ACC112 (cell line): ENCODE measurements at regions not wholly inside any gene's neighbourhood (a gene's known extent, or its start where the extent isn't known, plus 50 kb on each side); places are given as distances from the start of the nearest gene placed in this dataset.
A peak's percentile ranks its signal among the peaks of the same experiment; 100 is the strongest.

ENCODE experiments used
- H2AFZ ChIP-seq: fragments of 200-600 bp; sonication (generic); one replicate; pipeline ENCODE4 v1.6.0; 2017; ENCODE audit warnings: antibody characterized with exemption, low read length; ENCODE audit not compliant: unreplicated experiment
- H3K27ac ChIP-seq: fragments of 200-600 bp; sonication (generic); 2 replicates; pipeline ENCODE4 v1.5.1; 2014; ENCODE audit warnings: low read depth, mild to moderate bottlenecking, antibody characterized with exemption, low read length, moderate library complexity
- H3K27me3 ChIP-seq: fragments of 200-600 bp; sonication (generic); 2 replicates; pipeline ENCODE4 v1.6.1; 2014; ENCODE audit warnings: mild to moderate bottlenecking, antibody characterized with exemption, low read length, moderate library complexity, mixed read lengths; ENCODE audit not compliant: insufficient read depth
- H3K36me3 ChIP-seq: fragments of 200-600 bp; sonication (generic); 2 replicates; pipeline ENCODE4 v1.6.1; 2016; ENCODE audit warnings: mild to moderate bottlenecking, antibody characterized with exemption, low read length, moderate library complexity, mixed read lengths; ENCODE audit not compliant: insufficient read depth
- H3K4me1 ChIP-seq: fragments of 200-600 bp; sonication (generic); one replicate; pipeline ENCODE4 v1.6.1; 2016; ENCODE audit warnings: low read length, mixed read lengths; ENCODE audit not compliant: insufficient read depth, unreplicated experiment, control insufficient read depth
- H3K4me3 ChIP-seq: fragments of 200-600 bp; sonication (generic); 2 replicates; pipeline ENCODE4 v1.5.1; 2014; ENCODE audit warnings: mild to moderate bottlenecking, low read depth, low read length
- H3K79me2 ChIP-seq: fragments of 200-600 bp; sonication (generic); one replicate; pipeline ENCODE4 v1.6.0; 2016; ENCODE audit warnings: low read length; ENCODE audit not compliant: control insufficient read depth, unreplicated experiment, insufficient read depth

- Histone ChIP-seq H3K36me3 (no peaks in the 10 kb centered on the region), H3K27ac (no peak overlapping the region), H3K4me1 (peaks cover 29% of the 10 kb centered on the region), H2AFZ (no peak overlapping the region), H3K27me3 (no peaks in the 10 kb centered on the region), H3K4me3 (no peak overlapping the region), H3K79me2 (no peaks in the 10 kb centered on the region)
These were observed 131.0 kb upstream of the TNRC6C start for GRCh38 chr17:77827511-77827910.

DNA sequence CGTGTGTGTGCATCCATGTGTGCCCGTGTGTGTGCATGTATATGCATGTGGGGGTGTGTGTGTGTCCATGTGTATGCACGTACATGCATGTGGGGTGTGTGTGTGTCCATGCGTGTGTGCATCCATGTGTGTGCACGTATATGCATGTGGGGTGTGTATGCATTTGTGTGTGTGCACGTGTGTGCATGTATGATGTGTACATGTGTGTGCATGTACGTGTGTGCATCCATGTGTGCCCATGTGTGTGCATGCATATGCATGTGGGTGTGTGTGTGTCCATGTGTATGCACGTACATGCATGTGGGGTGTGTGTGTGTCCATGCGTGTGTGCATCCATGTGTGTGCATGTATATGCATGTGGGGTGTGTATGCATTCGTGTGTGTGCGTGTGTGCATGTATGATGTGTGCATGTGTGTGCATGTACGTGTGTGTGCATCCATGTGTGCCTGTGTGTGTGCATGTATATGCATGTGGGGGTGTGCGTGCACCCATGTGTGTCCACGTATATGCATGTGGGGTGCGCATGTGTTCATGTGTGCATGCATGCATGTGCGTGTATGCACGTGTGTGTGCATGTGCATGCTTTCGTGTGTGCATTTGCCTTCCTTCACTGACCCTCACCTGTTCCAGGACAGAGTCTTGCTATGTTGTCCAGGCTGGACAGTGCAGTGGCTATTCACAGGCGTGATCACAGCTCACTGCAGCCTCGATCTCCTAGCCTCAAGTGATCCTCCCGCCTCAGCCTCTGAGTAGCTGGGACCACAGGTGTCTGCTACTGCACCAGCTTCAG is 129.6 kb upstream of the TNRC6C start:
- Histone ChIP-seq H3K36me3 (no peaks in the 10 kb centered on the region), H3K4me3 (no peak overlapping the region), H3K4me1 (peaks cover 34% of the 10 kb centered on the region), H3K27ac (no peak overlapping the region), H3K79me2 (no peaks in the 10 kb centered on the region), H2AFZ (no peak overlapping the region), H3K27me3 (no peaks in the 10 kb centered on the region)

- Histone ChIP-seq H3K27ac (peak overlapping the region; percentile 77), H3K36me3 (no peaks in the 10 kb centered on the region), H3K79me2 (no peaks in the 10 kb centered on the region), H2AFZ (peak overlapping the region; percentile 35), H3K4me1 (peaks cover 43% of the 10 kb centered on the region), H3K4me3 (peak overlapping the region; percentile 14), H3K27me3 (no peaks in the 10 kb centered on the region)
These were observed 128.4 kb upstream of the TNRC6C start for GRCh38 chr17:77829843-77830799.

- Histone ChIP-seq H3K27ac (peak overlapping the region; percentile 77), H3K36me3 (no peaks in the 10 kb centered on the region)
These were observed 127.6 kb upstream of the TNRC6C start for GRCh38 chr17:77830816-77831473.

GRCh38 chr17:77831474-77832179 is 126.9 kb upstream of the TNRC6C start:
- Histone ChIP-seq H3K36me3 (no peaks in the 10 kb centered on the region), H3K27ac (peak overlapping the region; percentile 77), H2AFZ (peak overlapping the region; percentile 54), H3K4me1 (peaks cover 43% of the 10 kb centered on the region), H3K4me3 (no peak overlapping the region), H3K79me2 (no peaks in the 10 kb centered on the region), H3K27me3 (no peaks in the 10 kb centered on the region)

More at GRCh38 chr17:77830816-77831473, 127.6 kb upstream of the TNRC6C start:
- Histone ChIP-seq H3K4me3 (no peak overlapping the region; the same call in 1 of the 2 replicates), H2AFZ (peak overlapping the region; percentile 54), H3K79me2 (no peaks in the 10 kb centered on the region), H3K4me1 (peaks cover 43% of the 10 kb centered on the region), H3K27me3 (no peaks in the 10 kb centered on the region)

DNA sequence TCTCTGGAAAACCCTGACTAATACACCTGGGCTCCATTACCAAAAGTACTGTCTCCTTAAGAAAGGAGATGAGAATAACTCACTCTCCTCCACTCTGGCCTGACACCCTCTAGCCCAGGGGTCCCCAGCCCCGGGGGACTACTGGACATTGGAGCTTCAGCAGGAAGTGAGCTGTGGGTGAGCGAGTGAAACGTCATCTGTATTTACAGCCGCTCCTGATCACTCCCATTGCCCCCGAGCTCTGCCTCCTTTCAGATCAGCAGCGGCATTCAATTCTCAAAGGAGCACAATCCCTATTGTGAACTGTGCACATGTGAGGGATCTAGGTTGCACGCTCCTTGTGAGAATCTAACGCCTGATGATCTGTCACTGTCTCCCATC is 126.3 kb upstream of the TNRC6C start:
- no peaks in the 10 kb centered on the region for H3K79me2 ChIP-seq
- no peak overlapping the region for H3K4me3 ChIP-seq
- no peaks in the 10 kb centered on the region for H3K36me3 ChIP-seq
- no peak overlapping the region for H2AFZ ChIP-seq
- peak overlapping the region; percentile 77; the same call in 1 of the 2 replicates for H3K27ac ChIP-seq
- peaks cover 43% of the 10 kb centered on the region for H3K4me1 ChIP-seq
- no peaks in the 10 kb centered on the region for H3K27me3 ChIP-seq

DNA sequence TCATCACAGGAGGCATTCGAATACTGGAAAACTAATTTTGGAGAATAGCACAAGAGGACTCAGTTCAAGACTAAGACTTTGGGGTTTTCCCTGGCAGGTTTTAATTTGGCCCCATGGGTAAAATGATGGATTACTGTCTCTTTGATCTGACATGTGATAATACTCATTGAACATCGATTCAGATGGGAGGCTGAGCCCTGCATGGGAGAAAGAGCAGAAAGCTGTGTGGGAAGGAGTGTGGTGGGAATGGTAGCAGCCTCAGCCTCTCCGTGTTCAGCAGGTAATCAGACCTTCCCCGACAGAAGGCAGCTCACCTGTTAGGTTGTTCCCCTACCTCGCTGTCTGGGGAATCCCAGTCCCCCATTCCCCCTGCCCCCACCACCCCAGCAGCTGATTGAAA is 124.7 kb upstream of the TNRC6C start:
- Histone ChIP-seq H3K27me3 (no peaks in the 10 kb centered on the region), H2AFZ (no peak overlapping the region), H3K27ac (no peak overlapping the region), H3K36me3 (no peaks in the 10 kb centered on the region), H3K4me3 (no peak overlapping the region), H3K4me1 (peaks cover 43% of the 10 kb centered on the region), H3K79me2 (no peaks in the 10 kb centered on the region)

GRCh38 chr17:77834170-77835115 is 124.1 kb upstream of the TNRC6C start:
- H3K79me2 ChIP-seq: no peaks in the 10 kb centered on the region
- H3K27me3 ChIP-seq: no peaks in the 10 kb centered on the region
- peak overlapping the region; percentile 79 for H2AFZ ChIP-seq
- peak overlapping the region; percentile 32 for H3K4me3 ChIP-seq
- H3K27ac ChIP-seq: no peak overlapping the region; the same call in 1 of the 2 replicates
- peaks cover 42% of the 10 kb centered on the region for H3K4me1 ChIP-seq
- no peaks in the 10 kb centered on the region for H3K36me3 ChIP-seq

DNA sequence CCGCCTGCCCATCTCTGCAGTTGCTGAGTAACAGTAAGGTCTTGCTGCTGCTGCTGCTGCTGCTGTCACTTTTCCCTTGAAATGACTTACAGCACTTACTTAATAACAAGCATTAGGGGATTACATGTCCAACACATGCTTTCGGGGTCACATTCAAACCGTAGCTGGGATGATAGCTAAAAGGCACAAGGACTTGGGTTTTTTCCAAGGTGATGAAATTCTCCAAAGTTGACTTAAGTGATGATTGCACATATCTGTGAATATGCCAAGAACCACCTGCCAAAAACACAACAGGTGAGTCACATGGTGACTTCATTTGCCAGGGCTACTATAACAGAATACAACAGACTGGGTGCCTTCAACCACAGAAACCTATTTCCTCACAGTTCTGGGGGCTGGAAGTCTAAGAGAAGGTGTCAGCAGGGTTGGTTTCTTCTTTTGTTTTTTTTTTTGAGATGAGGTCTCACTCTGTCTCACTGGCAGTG is 121.9 kb upstream of the TNRC6C start:
- no peaks in the 10 kb centered on the region for H3K27me3 ChIP-seq
- no peak overlapping the region for H2AFZ ChIP-seq
- peaks cover 21% of the 10 kb centered on the region for H3K4me1 ChIP-seq
- no peak overlapping the region for H3K27ac ChIP-seq
- H3K36me3 ChIP-seq: no peaks in the 10 kb centered on the region
- H3K4me3 ChIP-seq: no peak overlapping the region
- no peaks in the 10 kb centered on the region for H3K79me2 ChIP-seq
